Ovary (tissue), 3 donors: ENCODE measurements at regions not wholly inside any gene's neighbourhood (a gene's known extent, or its start where the extent isn't known, plus 50 kb on each side); places are given as distances from the start of the nearest gene placed in this dataset.

ENCODE experiments used
- CTCF ChIP-seq, 3 donors: fragments of 450-650 bp in 2 of 3; fragments of 200-600 bp in 1 of 3; IDR thresholded peaks; one replicate each; pipeline versions ENCODE4 v1.5.1 to v1.8.0; 2016 to 2022; ENCODE audit warnings: antibody characterized with exemption in 3 of 3, mild to moderate bottlenecking in 1 of 3
- EP300 ChIP-seq: sonication (generic); formaldehyde crosslinking; IDR thresholded peaks from one replicate; pipeline ENCODE4 v1.6.1; 2017; ENCODE audit warnings: antibody characterized with exemption
- POLR2A ChIP-seq: fragments of 450-650 bp; IDR thresholded peaks from one replicate; pipeline ENCODE4 v1.6.1; 2017; ENCODE audit warnings: antibody characterized with exemption, mild to moderate bottlenecking, moderate library complexity
- donor health status: DM: no; HTN: no; CAD: no.

- TF ChIP-seq EP300 (no peak), CTCF (IDR thresholded peaks at IDR 0.05) (no peak), POLR2A (no peak)
Measured at GRCh38 chr12:116474331-116474730, 84.8 kb upstream of the MAP1LC3B2 start.
